Thymus (tissue), 11 donors: ENCODE measurements at regions not wholly inside any gene's neighbourhood (a gene's known extent, or its start where the extent isn't known, plus 50 kb on each side); places are given as distances from the start of the nearest gene placed in this dataset.

ENCODE experiments used
- DNase-seq, 9 donors: peaks; one replicate each; pipeline ENCODE4 v3.0.0-alpha.2; 2013; ENCODE audit warnings: low spot score in 9 of 9, low read depth in 6 of 9, missing footprints in 1 of 9
- H3K27ac ChIP-seq, 2 donors: one replicate each; pipeline ENCODE4 v1.5.1; 2013; ENCODE audit warnings: control low read depth in 1 of 2, low read depth in 1 of 2, low read length in 1 of 2, mild to moderate bottlenecking in 1 of 2, moderate library complexity in 1 of 2
- H3K27me3 ChIP-seq, 2 donors: one replicate each; pipeline ENCODE4 v1.5.1; 2013; ENCODE audit warnings: low read length in 1 of 2; ENCODE audit not compliant: control insufficient read depth in 2 of 2, insufficient read depth in 1 of 2
- H3K36me3 ChIP-seq, 2 donors: one replicate each; pipeline ENCODE4 v1.5.1; 2013; ENCODE audit warnings: low read length in 1 of 2, mild to moderate bottlenecking in 1 of 2, moderate library complexity in 1 of 2; ENCODE audit not compliant: control insufficient read depth in 2 of 2, insufficient read depth in 2 of 2
- H3K4me1 ChIP-seq, 2 donors: one replicate each; pipeline ENCODE4 v1.5.1; 2013; ENCODE audit warnings: low read length in 2 of 2; ENCODE audit not compliant: control insufficient read depth in 2 of 2, insufficient read depth in 2 of 2
- H3K4me3 ChIP-seq, 2 donors: one replicate each; pipeline ENCODE4 v1.5.1; 2013; ENCODE audit warnings: low read length in 2 of 2, control low read depth in 1 of 2, mild to moderate bottlenecking in 1 of 2
- H3K9me3 ChIP-seq, 2 donors: one replicate each; pipeline ENCODE4 v1.5.1; 2013; ENCODE audit warnings: low read length in 1 of 2, mild to moderate bottlenecking in 1 of 2; ENCODE audit not compliant: control insufficient read depth in 2 of 2, insufficient read depth in 1 of 2
- WGBS: extraction: QIAGEN DNeasy Blood & Tissue Kit; methylation state at CpG from one replicate; pipeline ENCODE4 v1.1.7; 2013; 5-methylcytosine and 5-hydroxymethylcytosine counted together
- donor health status: healthy.

- no peak for DNase-seq
- 80% methylated on average over 2 of the region's 2 CpGs for WGBS
Measured at GRCh38 chr9:7944572-7944971, 145.0 kb upstream of the DMAC1 start.

DNA sequence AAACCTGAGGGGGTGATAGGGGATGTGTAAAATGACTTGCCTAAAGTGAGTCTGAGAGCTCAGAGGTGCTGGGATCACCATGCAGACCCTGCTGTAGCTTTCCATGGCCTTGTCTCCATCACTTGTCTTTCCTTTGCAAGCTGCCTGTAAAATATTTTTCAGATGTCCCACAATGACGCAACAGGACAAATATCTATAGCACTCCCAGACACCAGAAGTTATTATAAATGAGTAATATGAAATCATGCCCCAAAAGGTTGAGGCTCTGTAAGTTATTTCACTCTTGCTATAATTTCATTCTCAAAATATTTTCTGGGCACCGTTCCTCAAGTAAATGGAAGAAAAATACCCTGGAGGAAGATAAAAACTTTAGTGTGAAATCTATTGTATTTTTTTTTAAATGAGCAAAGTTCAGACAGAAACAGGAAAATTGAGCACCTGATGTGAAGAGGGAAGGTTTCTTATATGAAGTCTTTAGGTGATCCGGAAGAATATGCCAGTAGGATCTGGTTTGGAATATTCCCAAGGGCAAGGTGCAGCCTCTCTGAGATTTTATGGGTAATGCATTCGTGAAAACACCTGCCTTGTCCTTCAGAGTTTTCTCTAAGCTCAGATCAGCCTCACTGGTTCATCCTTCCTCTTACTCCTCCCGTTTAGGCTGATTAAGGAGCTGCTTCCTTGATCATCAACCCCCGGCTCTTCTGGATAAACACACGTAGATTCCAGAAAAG is 138.3 kb upstream of the DMAC1 start:
- Histone ChIP-seq H3K9me3 (peaks cover 0 to 4% of the 10 kb centered on the region in 2 donors), H3K4me3 (no peak overlapping the region), H3K27me3 (no peaks in the 10 kb centered on the region), H3K27ac (no peak overlapping the region), H3K36me3 (no peaks in the 10 kb centered on the region), H3K4me1 (peaks cover 24 to 28% of the 10 kb centered on the region in 2 donors)
- no peak for DNase-seq
- WGBS = 97% methylated on average over 7 of the region's 7 CpGs

More at GRCh38 chr9:7944572-7944971, 145.0 kb upstream of the DMAC1 start:
- Histone ChIP-seq H3K36me3 (no peaks in the 10 kb centered on the region), H3K27me3 (no peaks in the 10 kb centered on the region), H3K27ac (no peak overlapping the region), H3K4me1 (peaks cover 0 to 5% of the 10 kb centered on the region in 2 donors), H3K9me3 (peaks cover 0 to 4% of the 10 kb centered on the region in 2 donors), H3K4me3 (no peak overlapping the region)

GRCh38 chr9:7936996-7937395 is 137.4 kb upstream of the DMAC1 start:
- Histone ChIP-seq H3K4me1 (peaks cover 24 to 28% of the 10 kb centered on the region in 2 donors), H3K27ac (no peak overlapping the region), H3K36me3 (no peaks in the 10 kb centered on the region), H3K9me3 (peaks cover 0 to 4% of the 10 kb centered on the region in 2 donors), H3K4me3 (no peak overlapping the region), H3K27me3 (no peaks in the 10 kb centered on the region)
- 99% methylated on average over 1 of the region's 1 CpG for WGBS
- no peak for DNase-seq

GRCh38 chr9:7936163-7936562 is 136.6 kb upstream of the DMAC1 start:
- WGBS = 79% methylated on average over 4 of the region's 4 CpGs

DNA sequence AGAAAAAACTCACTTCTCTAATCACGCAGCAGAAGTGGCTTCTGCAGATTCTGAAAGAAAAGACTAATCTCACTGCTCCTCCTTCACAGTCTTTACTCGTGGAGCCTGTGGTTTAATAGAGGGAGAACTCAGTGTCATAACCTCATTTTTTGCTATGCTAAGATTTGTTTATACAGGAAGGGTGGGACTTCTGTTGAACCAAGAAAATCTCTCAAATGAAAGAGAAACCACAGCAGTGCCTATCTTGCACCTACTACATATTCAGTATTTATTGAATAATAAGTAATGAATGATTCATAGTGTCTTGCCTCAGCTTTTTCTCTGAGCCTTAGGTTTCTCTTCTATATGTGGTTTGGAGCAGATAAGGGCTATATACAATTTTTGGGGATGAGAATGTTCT is 136.1 kb upstream of the DMAC1 start:
- Histone ChIP-seq H3K27ac (peak overlapping the region; percentile 64 to 81), H3K4me1 (peaks cover 24 to 29% of the 10 kb centered on the region in 2 donors), H3K27me3 (no peaks in the 10 kb centered on the region), H3K4me3 (no peak overlapping the region), H3K36me3 (no peaks in the 10 kb centered on the region), H3K9me3 (peaks cover 0 to 4% of the 10 kb centered on the region in 2 donors)
- 2% methylated on average over 2 of the region's 2 CpGs for WGBS
- peak in 5 of 9 donors; percentile 24 to 79 (median 47) for DNase-seq

More at GRCh38 chr9:7936163-7936562, 136.6 kb upstream of the DMAC1 start:
- Histone ChIP-seq H3K4me1 (peaks cover 24 to 28% of the 10 kb centered on the region in 2 donors), H3K27ac (peak overlapping the region; percentile 64 to 81), H3K27me3 (no peaks in the 10 kb centered on the region), H3K4me3 (no peak overlapping the region), H3K9me3 (peaks cover 0 to 4% of the 10 kb centered on the region in 2 donors), H3K36me3 (no peaks in the 10 kb centered on the region)
- DNase-seq = peak in 2 of 9 donors; percentile 27 to 33

- DNase-seq = no peak
- 99% methylated on average over 4 of the region's 4 CpGs for WGBS
- H3K4me1 ChIP-seq = peaks cover 29 to 33% of the 10 kb centered on the region in 2 donors
- H3K27ac ChIP-seq = no peak overlapping the region
- no peak overlapping the region for H3K4me3 ChIP-seq
- no peaks in the 10 kb centered on the region for H3K9me3 ChIP-seq
- no peaks in the 10 kb centered on the region for H3K27me3 ChIP-seq
- no peaks in the 10 kb centered on the region for H3K36me3 ChIP-seq
Measured at GRCh38 chr9:7932767-7933166, 133.2 kb upstream of the DMAC1 start.

DNA sequence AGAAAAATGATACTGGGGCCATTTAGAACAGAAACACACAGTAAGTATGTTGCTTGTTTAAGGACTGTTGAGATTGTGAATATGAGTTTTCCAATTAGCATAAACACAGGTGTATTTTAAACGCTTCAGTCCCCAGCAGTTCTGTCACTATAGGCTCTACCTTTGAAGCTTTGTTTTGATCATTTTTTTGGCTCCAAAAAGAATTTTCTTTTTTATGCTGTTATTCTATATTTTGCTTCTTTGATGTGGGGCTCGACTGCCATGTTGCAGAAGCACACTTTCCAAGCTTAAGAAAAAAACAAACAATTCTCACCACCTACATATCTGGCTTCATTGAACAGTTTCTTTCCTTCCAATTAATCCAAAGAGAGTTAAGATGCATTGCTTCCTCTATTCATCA is 131.0 kb upstream of the DMAC1 start:
- H3K4me1 ChIP-seq = peaks cover 13 to 14% of the 10 kb centered on the region in 2 donors
- DNase-seq = peak in 7 of 9 donors; percentile 32 to 80 (median 59)
- H3K36me3 ChIP-seq = no peaks in the 10 kb centered on the region
- 8% methylated on average over 2 of the region's 2 CpGs for WGBS
- H3K27me3 ChIP-seq = no peaks in the 10 kb centered on the region
- peak overlapping the region in 1 of 2 donors; percentile 75 for H3K27ac ChIP-seq
- H3K9me3 ChIP-seq = no peaks in the 10 kb centered on the region
- H3K4me3 ChIP-seq = no peak overlapping the region

GRCh38 chr9:7921545-7922197 is 122.1 kb upstream of the DMAC1 start:
- Histone ChIP-seq H3K36me3 (no peaks in the 10 kb centered on the region), H3K9me3 (no peaks in the 10 kb centered on the region), H3K27me3 (no peaks in the 10 kb centered on the region), H3K27ac (no peak overlapping the region), H3K4me1 (peaks cover 5 to 6% of the 10 kb centered on the region in 2 donors), H3K4me3 (no peak overlapping the region)
- no peak for DNase-seq
- WGBS = 93% methylated on average over 6 of the region's 6 CpGs

DNA sequence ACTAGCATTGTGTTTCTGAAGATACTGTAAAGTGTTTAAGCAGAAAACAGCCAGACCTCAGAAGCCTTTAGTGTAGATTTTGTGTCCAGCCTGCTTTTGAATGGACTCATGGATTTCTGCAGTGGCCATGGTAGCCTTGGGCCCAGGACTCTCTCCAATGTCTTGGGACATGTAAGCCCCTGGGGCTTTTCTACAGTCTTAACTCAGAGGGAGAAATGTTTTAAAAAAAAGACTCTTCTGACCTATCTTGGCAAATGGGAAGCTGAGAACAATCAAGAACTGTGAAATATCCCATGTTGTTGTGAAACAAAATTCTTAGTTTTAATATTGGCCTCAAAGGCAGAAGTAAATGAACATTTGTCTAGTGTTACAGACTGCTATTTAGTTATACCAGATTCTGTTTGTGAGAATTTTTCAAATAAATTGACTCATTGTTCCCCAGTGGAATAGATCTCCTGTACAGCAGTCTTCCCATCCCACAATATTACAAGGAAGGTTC is 112.5 kb upstream of the DMAC1 start:
- no peak for DNase-seq
- Histone ChIP-seq H3K27ac (no peak overlapping the region), H3K36me3 (no peaks in the 10 kb centered on the region), H3K9me3 (no peaks in the 10 kb centered on the region), H3K4me1 (peaks cover 11 to 21% of the 10 kb centered on the region in 2 donors), H3K27me3 (no peaks in the 10 kb centered on the region), H3K4me3 (no peak overlapping the region)
